Prostate gland (tissue), 2 donors: ENCODE measurements at regions not wholly inside any gene's neighbourhood (a gene's known extent, or its start where the extent isn't known, plus 50 kb on each side); places are given as distances from the start of the nearest gene placed in this dataset.

Source experiments
- POLR2A ChIP-seq: fragments of 450-650 bp; IDR thresholded peaks from one replicate; pipeline ENCODE4 v1.6.1; 2016; ENCODE audit warnings: antibody characterized with exemption, mild to moderate bottlenecking
- POLR2AphosphoS5 ChIP-seq: sonication (generic); formaldehyde crosslinking; IDR thresholded peaks from one replicate; pipeline ENCODE4 v1.6.1; 2017; ENCODE audit warnings: antibody characterized with exemption
- TF ChIP-seq, protein P1 (sequence below), 4 experiments: fragments of 200-600 bp in 2 of 4; fragments of 450-650 bp in 2 of 4; sonication (generic) in 2 of 4; IDR thresholded peaks; 1 replicate in 3 of 4; 2 replicates in 1 of 4; pipeline ENCODE4 v1.5.1; 2016 to 2019; ENCODE audit warnings: antibody characterized with exemption in 4 of 4, mild to moderate bottlenecking in 2 of 4, moderate library complexity in 2 of 4

DNA sequence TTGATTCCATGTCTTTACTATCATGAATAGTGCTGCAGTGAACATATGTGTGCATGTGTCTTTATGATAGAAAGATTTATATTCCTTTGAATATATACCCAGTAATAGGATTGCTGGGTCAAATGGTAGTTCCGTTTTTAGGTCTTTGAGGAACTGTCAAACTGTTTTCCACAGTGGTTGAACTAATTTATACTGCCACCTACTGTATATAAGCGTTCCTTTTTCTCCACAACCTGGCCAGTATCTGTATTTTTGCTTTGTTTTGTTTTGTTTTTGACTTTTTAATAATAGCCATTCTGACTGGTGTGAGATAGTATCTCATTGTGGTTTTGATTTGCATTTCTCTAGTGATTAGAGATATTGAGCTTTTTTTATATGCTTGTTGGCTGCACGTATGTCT is 641.6 kb downstream of the SUCLG1 start:
- TF ChIP-seq POLR2AphosphoS5 = no peak
- TF ChIP-seq, protein P1, sequence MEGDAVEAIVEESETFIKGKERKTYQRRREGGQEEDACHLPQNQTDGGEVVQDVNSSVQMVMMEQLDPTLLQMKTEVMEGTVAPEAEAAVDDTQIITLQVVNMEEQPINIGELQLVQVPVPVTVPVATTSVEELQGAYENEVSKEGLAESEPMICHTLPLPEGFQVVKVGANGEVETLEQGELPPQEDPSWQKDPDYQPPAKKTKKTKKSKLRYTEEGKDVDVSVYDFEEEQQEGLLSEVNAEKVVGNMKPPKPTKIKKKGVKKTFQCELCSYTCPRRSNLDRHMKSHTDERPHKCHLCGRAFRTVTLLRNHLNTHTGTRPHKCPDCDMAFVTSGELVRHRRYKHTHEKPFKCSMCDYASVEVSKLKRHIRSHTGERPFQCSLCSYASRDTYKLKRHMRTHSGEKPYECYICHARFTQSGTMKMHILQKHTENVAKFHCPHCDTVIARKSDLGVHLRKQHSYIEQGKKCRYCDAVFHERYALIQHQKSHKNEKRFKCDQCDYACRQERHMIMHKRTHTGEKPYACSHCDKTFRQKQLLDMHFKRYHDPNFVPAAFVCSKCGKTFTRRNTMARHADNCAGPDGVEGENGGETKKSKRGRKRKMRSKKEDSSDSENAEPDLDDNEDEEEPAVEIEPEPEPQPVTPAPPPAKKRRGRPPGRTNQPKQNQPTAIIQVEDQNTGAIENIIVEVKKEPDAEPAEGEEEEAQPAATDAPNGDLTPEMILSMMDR (IDR thresholded peaks at IDR 0.05) = no peak
- TF ChIP-seq POLR2A = no peak
